Coronary artery (tissue), 2 donors: ENCODE measurements at regions not wholly inside any gene's neighbourhood (a gene's known extent, or its start where the extent isn't known, plus 50 kb on each side); places are given as distances from the start of the nearest gene placed in this dataset.

ENCODE experiments used
- DNase-seq: peaks from one replicate; pipeline ENCODE4 v3.0.0-alpha.2; 2017; ENCODE audit warnings: low spot score
- H3K27ac ChIP-seq, 2 donors: fragments of 200-600 bp; sonication (generic); one replicate each; pipeline ENCODE4 v1.5.1; 2016 to 2019
- H3K4me3 ChIP-seq: fragments of 200-600 bp; sonication (generic); 2 replicates; pipeline ENCODE4 v1.5.1; 2016; ENCODE audit warnings: mild to moderate bottlenecking, moderate library complexity
- TF ChIP-seq, protein P1 (sequence below): fragments of 200-600 bp; sonication (generic); IDR thresholded peaks from one replicate; pipeline ENCODE4 v1.5.1; 2019; ENCODE audit warnings: antibody characterized with exemption

DNA sequence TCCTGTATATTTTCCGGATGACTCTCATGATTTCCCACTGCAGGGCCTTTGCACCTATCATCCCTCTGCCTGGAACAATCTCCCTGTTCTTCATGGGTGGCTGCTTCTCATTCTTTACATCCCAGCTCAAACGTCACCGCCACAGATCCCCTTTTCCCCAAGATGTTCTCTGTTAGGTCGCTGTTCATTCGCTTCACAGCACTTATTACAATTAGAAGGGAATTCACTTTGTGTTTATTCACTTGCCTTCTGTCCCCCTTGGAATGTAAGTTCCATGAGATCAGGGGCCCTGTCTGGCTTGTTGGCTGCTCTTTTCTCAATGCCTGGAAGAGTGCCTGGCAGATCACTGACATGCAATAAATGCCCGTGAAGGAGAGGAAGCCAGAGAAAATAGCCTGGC lies 106.7 kb downstream of the FOXI3 start:
- DNase-seq, result no peak
- H3K27ac ChIP-seq, result no peak overlapping the region
- TF ChIP-seq, protein P1, sequence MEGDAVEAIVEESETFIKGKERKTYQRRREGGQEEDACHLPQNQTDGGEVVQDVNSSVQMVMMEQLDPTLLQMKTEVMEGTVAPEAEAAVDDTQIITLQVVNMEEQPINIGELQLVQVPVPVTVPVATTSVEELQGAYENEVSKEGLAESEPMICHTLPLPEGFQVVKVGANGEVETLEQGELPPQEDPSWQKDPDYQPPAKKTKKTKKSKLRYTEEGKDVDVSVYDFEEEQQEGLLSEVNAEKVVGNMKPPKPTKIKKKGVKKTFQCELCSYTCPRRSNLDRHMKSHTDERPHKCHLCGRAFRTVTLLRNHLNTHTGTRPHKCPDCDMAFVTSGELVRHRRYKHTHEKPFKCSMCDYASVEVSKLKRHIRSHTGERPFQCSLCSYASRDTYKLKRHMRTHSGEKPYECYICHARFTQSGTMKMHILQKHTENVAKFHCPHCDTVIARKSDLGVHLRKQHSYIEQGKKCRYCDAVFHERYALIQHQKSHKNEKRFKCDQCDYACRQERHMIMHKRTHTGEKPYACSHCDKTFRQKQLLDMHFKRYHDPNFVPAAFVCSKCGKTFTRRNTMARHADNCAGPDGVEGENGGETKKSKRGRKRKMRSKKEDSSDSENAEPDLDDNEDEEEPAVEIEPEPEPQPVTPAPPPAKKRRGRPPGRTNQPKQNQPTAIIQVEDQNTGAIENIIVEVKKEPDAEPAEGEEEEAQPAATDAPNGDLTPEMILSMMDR, result no peak
- no peak overlapping the region for H3K4me3 ChIP-seq

- H3K27ac ChIP-seq, result no peak overlapping the region
- TF ChIP-seq, protein P1, result no peak
- no peak overlapping the region for H3K4me3 ChIP-seq
- no peak for DNase-seq
Observed at GRCh38 chr2:88342749-88343148, 109.7 kb downstream of the FOXI3 start.

DNA sequence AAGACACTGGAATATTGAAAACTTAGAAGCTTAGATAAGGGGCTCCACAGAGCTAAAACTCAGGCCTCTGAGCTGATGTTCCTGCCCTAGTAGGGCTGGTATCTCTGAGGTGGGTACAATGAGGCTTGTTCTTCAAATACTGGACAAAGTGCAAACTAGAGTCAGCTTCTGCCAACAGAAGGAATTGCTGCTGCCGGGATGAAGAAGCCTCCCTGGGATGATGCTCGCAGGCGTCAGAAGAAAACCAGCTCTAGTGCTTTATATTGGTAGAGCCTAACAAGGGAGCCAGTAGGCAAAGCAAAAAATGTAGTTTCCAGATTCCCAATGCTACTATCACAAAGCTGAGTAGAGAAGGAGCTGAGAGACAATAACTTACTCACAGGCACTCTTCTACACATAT lies 118.1 kb downstream of the FOXI3 start:
- TF ChIP-seq, protein P1, result no peak
- DNase-seq, result no peak
- no peak overlapping the region for H3K4me3 ChIP-seq
- no peak overlapping the region for H3K27ac ChIP-seq

GRCh38 chr2:88331239-88331638 lies 121.3 kb downstream of the FOXI3 start:
- no peak overlapping the region for H3K4me3 ChIP-seq
- TF ChIP-seq, protein P1, result no peak
- no peak for DNase-seq
- no peak overlapping the region for H3K27ac ChIP-seq

DNA sequence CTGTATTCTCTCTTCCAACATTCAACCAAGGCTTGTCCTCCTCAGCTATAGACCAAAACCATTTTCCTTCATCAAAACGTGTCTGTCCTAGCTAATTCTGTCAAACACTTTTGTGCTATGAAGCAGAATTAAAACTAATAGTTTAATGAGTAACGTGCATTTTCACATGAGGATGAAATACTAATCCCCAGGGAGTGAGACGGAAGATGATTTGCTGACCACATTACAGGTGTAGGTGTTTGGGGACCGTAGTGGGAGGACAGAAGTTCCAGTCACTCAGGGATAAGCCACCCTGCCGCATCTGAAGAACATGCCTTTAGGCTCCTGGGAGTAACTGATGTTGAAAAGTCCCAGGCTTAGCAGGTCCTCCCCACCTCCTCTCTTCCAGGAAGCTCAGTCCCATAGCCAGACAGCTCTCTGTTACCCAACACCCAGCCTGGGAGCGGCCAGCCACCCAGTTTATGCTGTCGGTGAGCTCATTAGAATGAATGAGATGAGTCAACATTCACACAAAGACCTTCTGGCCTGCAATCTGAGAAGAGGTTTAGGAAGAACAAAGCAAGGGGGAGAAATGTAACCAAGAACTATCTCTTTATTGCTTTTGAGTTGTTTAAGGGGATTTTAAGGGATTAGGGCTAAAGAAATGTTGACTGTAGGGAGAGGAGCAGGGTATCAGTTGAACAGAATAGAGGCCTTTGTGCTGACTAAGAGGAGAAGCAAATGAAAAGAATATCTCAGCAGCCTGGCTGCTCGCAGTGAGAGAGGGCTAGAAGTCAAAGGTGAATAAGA lies 122.5 kb downstream of the FOXI3 start:
- no peak overlapping the region for H3K4me3 ChIP-seq
- TF ChIP-seq, protein P1, result no peak
- H3K27ac ChIP-seq, result no peak overlapping the region
- no peak for DNase-seq

- DNase-seq, result no peak
- TF ChIP-seq, protein P1, result no peak
Observed at GRCh38 chr2:88321449-88322248, 130.8 kb downstream of the FOXI3 start.

More at GRCh38 chr2:88321449-88322248, 130.8 kb downstream of the FOXI3 start:
- Histone ChIP-seq H3K4me3 (no peak overlapping the region), H3K27ac (no peak overlapping the region)
